GM12891 (cell line): ENCODE measurements at regions not wholly inside any gene's neighbourhood (a gene's known extent, or its start where the extent isn't known, plus 50 kb on each side); places are given as distances from the start of the nearest gene placed in this dataset.

ENCODE experiments used
- POLR2A ChIP-seq: IDR thresholded peaks from 2 replicates; pipeline ENCODE4 v1.6.1; 2011; ENCODE audit warnings: low read depth, low read length, control low read depth
- POLR2AphosphoS5 ChIP-seq: IDR thresholded peaks from 2 replicates; pipeline ENCODE4 v1.6.1; 2011; ENCODE audit warnings: low read depth, low read length, control low read depth
- POU2F2 ChIP-seq: IDR thresholded peaks from 2 replicates; pipeline ENCODE4 v1.6.1; 2011; ENCODE audit warnings: low read depth, mild to moderate bottlenecking, control low read depth, low read length, moderate library complexity
- TAF1 ChIP-seq: IDR thresholded peaks from 2 replicates; pipeline ENCODE4 v1.6.1; 2011; ENCODE audit warnings: low read depth, low read length, control low read depth

DNA sequence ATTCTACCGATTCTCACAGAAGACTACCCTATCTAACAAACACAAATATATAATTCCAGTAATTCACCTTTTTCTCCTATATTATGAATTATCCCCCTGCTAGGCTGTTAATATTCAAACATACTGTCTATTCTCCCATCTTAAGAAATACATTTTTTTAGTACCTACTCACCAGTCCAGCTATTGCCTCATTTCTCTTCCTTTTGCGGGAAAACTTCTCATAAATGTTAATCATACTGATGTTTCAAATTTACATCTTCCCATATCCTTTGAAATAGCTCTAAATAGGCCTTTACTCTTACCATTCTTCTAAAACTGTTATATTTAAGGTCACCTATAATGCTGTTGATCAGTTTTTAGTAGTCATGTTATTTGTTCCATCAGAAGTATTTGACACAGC lies 759.1 kb upstream of the SLIT2 start:
- TF ChIP-seq POLR2AphosphoS5 (no peak), POU2F2 (no peak), POLR2A (no peak), TAF1 (no peak)
